ENCODE measurements at regions not wholly inside any gene's neighbourhood (a gene's known extent, or its start where the extent isn't known, plus 50 kb on each side); places are given as distances from the start of the nearest gene placed in this dataset.

DNA sequence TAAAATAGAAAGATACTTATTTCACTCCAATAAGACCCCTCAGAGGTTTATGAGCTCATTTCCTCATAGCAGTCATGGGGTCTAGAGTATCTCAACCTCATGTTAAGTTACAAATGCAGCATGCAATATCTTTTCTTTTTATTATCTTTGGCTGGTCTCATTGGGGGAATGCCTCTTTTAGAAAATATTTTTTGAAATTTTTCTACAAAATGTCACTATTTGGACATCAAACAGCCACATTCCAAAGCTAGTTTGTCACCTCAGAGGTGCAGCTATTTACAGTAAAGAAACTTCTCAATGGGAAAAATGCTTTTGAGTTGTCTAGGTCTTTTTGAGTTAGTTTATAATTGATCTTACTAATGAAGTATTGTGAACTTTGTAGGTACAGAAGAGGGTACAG is 370.7 kb upstream of the LRATD1 start:
- Histone ChIP-seq H3K9me1 (ENCODE audit: control insufficient read depth, insufficient read depth, low read length) (no peaks in the 10 kb centered on the region), H4K20me1 (replicated peaks; ENCODE audit: control insufficient read depth, insufficient read depth, low read length) (no peaks in the 10 kb centered on the region), H3K27ac (ENCODE audit: extremely low read depth, low read depth, low read length) (no peak overlapping the region), H3K4me3 (no peak overlapping the region), H2AFZ (ENCODE audit: low read depth, low read length) (no peak overlapping the region), H3K9me3 (replicated peaks; ENCODE audit: control insufficient read depth, insufficient read depth, low read depth, low read length) (0 out of 2 replicates have a peak, but pooled peaks cover 1% of the 10 kb centered on the region), H3K79me2 (ENCODE audit: control insufficient read depth, insufficient read depth, low read length) (no peaks in the 10 kb centered on the region), H3K4me2 (ENCODE audit: insufficient read depth, low read length) (no peak overlapping the region), H3K9ac (ENCODE audit: insufficient read depth in 1 of 2, low read depth in 2 of 2, low read length in 2 of 2) (no peak overlapping the region), H3K36me3 (ENCODE audit: control insufficient read depth, insufficient read depth, low read length) (no peaks in the 10 kb centered on the region), H3K27me3 (ENCODE audit: control insufficient read depth in 2 of 2, insufficient read depth in 2 of 2, low read length in 2 of 2) (no peaks in the 10 kb centered on the region), H3K4me1 (replicated peaks in 1 of 2; ENCODE audit: control insufficient read depth in 2 of 2, insufficient read depth in 2 of 2, low read length in 2 of 2) (no peaks in the 10 kb centered on the region)
- BruUV-seq (replicated peaks), result no TSS peak
- no peak for FAIRE-seq
- CTCF ChIA-PET (ENCODE audit: low intra/inter-chr PET ratio), result no interaction called here
- POLR2A ChIA-PET, result no interaction called here
- intact Hi-C loops (cut with micrococcal nuclease) (no loop called here), in situ Hi-C loops (cut with MboI) (no loop called here)
- no peak for DNase-seq (ENCODE audit: extremely low read depth in 1 of 4, low spot score in 3 of 4)
- ATAC-seq, result no peak
- TF ChIP-seq ZNF408 (CRISPR knock-in tag; IDR thresholded peaks at IDR 0.05; ENCODE audit: low read depth) (no peak), MCM3 (IDR thresholded peaks at IDR 0.05) (no peak), THAP7 (CRISPR knock-in tag; IDR thresholded peaks at IDR 0.05) (no peak), SMAD3 (CRISPR knock-in tag; conservative IDR thresholded peaks at IDR 0.05) (no peak), ZNF431 (CRISPR knock-in tag; IDR thresholded peaks at IDR 0.05) (no peak), DMBX1 (CRISPR knock-in tag; IDR thresholded peaks at IDR 0.05; ENCODE audit: borderline replicate concordance) (no peak), ZNF174 (CRISPR knock-in tag; IDR thresholded peaks at IDR 0.05) (no peak), HDAC6 (IDR thresholded peaks at IDR 0.05; ENCODE audit: low read depth, low read length) (no peak)
- TF ChIP-seq, protein P1, sequence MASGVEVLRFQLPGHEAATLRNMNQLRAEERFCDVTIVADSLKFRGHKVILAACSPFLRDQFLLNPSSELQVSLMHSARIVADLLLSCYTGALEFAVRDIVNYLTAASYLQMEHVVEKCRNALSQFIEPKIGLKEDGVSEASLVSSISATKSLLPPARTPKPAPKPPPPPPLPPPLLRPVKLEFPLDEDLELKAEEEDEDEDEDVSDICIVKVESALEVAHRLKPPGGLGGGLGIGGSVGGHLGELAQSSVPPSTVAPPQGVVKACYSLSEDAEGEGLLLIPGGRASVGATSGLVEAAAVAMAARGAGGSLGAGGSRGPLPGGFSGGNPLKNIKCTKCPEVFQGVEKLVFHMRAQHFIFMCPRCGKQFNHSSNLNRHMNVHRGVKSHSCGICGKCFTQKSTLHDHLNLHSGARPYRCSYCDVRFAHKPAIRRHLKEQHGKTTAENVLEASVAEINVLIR (CRISPR knock-in tag; IDR thresholded peaks at IDR 0.05), result no peak
- TF ChIP-seq, protein P2, sequence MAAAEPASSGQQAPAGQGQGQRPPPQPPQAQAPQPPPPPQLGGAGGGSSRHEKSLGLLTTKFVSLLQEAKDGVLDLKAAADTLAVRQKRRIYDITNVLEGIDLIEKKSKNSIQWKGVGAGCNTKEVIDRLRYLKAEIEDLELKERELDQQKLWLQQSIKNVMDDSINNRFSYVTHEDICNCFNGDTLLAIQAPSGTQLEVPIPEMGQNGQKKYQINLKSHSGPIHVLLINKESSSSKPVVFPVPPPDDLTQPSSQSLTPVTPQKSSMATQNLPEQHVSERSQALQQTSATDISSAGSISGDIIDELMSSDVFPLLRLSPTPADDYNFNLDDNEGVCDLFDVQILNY (CRISPR knock-in tag; IDR thresholded peaks at IDR 0.05), result no peak
- TF ChIP-seq, protein P3, sequence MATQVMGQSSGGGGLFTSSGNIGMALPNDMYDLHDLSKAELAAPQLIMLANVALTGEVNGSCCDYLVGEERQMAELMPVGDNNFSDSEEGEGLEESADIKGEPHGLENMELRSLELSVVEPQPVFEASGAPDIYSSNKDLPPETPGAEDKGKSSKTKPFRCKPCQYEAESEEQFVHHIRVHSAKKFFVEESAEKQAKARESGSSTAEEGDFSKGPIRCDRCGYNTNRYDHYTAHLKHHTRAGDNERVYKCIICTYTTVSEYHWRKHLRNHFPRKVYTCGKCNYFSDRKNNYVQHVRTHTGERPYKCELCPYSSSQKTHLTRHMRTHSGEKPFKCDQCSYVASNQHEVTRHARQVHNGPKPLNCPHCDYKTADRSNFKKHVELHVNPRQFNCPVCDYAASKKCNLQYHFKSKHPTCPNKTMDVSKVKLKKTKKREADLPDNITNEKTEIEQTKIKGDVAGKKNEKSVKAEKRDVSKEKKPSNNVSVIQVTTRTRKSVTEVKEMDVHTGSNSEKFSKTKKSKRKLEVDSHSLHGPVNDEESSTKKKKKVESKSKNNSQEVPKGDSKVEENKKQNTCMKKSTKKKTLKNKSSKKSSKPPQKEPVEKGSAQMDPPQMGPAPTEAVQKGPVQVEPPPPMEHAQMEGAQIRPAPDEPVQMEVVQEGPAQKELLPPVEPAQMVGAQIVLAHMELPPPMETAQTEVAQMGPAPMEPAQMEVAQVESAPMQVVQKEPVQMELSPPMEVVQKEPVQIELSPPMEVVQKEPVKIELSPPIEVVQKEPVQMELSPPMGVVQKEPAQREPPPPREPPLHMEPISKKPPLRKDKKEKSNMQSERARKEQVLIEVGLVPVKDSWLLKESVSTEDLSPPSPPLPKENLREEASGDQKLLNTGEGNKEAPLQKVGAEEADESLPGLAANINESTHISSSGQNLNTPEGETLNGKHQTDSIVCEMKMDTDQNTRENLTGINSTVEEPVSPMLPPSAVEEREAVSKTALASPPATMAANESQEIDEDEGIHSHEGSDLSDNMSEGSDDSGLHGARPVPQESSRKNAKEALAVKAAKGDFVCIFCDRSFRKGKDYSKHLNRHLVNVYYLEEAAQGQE (IDR thresholded peaks at IDR 0.05; ENCODE audit: borderline replicate concordance), result no peak
- TF ChIP-seq, protein P3 (CRISPR knock-in tag; IDR thresholded peaks at IDR 0.05; ENCODE audit: low read depth), result no peak
- TF ChIP-seq, protein P4, sequence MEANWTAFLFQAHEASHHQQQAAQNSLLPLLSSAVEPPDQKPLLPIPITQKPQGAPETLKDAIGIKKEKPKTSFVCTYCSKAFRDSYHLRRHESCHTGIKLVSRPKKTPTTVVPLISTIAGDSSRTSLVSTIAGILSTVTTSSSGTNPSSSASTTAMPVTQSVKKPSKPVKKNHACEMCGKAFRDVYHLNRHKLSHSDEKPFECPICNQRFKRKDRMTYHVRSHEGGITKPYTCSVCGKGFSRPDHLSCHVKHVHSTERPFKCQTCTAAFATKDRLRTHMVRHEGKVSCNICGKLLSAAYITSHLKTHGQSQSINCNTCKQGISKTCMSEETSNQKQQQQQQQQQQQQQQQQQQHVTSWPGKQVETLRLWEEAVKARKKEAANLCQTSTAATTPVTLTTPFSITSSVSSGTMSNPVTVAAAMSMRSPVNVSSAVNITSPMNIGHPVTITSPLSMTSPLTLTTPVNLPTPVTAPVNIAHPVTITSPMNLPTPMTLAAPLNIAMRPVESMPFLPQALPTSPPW (CRISPR knock-in tag; IDR thresholded peaks at IDR 0.05), result no peak
